ENCODE measurements at regions not wholly inside any gene's neighbourhood (a gene's known extent, or its start where the extent isn't known, plus 50 kb on each side); places are given as distances from the start of the nearest gene placed in this dataset.

DNA sequence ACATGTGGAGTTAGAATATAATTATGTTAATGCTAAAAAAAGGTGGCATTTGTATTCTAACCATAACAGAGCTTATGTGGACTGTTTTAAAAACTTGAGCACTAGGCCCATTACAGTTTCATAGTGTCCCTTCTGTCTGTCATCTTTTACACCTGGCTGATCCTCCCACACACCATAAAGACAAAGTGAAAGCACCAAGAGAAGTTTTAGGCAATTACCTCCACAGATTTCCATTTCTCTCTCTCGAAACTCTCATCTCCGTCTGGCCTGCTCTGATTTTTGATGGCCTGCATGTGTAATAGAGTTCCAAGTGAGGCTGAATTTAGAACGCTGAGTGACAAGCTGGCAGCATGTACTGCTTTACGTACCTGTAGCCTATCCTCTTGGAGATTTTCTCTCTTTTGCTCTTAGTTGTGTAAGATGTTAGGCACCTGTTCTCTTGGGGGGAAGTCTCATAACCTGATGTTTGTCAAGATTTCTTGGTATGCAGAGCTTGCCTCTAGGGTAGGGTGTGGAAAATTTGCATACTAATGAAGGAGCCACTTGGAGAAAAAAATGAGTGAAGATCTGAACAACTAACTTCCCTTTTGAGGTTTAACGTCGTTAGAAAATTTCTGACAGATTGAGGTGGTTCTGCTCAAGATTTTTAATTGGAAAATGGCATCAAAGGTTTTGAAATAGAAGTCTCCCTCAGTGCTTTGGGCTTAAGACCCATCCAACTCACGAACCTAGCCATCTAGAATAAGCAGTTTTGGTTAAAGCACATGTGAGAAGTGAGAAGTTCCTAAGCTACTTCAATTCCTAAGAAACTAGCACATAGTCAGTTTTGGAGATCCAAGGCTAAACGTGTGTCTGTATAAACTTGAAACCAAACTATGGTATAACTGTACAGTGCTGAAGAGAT, 57.6 kb upstream of the RAP1GDS1 start (continued):
- TF ChIP-seq, protein P1, sequence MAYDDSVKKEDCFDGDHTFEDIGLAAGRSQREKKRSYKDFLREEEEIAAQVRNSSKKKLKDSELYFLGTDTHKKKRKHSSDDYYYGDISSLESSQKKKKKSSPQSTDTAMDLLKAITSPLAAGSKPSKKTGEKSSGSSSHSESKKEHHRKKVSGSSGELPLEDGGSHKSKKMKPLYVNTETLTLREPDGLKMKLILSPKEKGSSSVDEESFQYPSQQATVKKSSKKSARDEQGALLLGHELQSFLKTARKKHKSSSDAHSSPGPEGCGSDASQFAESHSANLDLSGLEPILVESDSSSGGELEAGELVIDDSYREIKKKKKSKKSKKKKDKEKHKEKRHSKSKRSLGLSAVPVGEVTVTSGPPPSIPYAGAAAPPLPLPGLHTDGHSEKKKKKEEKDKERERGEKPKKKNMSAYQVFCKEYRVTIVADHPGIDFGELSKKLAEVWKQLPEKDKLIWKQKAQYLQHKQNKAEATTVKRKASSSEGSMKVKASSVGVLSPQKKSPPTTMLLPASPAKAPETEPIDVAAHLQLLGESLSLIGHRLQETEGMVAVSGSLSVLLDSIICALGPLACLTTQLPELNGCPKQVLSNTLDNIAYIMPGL (CRISPR knock-in tag; IDR thresholded peaks at IDR 0.05; ENCODE audit: borderline replicate concordance), result no peak
- TF ChIP-seq RFX5 (IDR thresholded peaks at IDR 0.05), result no peak
- TF ChIP-seq, protein P2, sequence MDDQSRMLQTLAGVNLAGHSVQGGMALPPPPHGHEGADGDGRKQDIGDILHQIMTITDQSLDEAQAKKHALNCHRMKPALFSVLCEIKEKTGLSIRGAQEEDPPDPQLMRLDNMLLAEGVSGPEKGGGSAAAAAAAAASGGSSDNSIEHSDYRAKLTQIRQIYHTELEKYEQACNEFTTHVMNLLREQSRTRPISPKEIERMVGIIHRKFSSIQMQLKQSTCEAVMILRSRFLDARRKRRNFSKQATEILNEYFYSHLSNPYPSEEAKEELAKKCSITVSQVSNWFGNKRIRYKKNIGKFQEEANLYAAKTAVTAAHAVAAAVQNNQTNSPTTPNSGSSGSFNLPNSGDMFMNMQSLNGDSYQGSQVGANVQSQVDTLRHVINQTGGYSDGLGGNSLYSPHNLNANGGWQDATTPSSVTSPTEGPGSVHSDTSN (IDR thresholded peaks at IDR 0.05), result no peak
- no peak for TF ChIP-seq FOSL2 (IDR thresholded peaks at IDR 0.05)
- no peak for TF ChIP-seq FOSL2 (CRISPR knock-in tag; IDR thresholded peaks at IDR 0.05)
- TF ChIP-seq SMC3 (IDR thresholded peaks at IDR 0.05), result no peak
- TF ChIP-seq, protein P3, sequence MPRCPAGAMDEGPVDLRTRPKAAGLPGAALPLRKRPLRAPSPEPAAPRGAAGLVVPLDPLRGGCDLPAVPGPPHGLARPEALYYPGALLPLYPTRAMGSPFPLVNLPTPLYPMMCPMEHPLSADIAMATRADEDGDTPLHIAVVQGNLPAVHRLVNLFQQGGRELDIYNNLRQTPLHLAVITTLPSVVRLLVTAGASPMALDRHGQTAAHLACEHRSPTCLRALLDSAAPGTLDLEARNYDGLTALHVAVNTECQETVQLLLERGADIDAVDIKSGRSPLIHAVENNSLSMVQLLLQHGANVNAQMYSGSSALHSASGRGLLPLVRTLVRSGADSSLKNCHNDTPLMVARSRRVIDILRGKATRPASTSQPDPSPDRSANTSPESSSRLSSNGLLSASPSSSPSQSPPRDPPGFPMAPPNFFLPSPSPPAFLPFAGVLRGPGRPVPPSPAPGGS (IDR thresholded peaks at IDR 0.05), result no peak
- no peak for TF ChIP-seq HOXB5 (CRISPR knock-in tag; IDR thresholded peaks at IDR 0.05)
- TF ChIP-seq JUNB (IDR thresholded peaks at IDR 0.05), result no peak

DNA sequence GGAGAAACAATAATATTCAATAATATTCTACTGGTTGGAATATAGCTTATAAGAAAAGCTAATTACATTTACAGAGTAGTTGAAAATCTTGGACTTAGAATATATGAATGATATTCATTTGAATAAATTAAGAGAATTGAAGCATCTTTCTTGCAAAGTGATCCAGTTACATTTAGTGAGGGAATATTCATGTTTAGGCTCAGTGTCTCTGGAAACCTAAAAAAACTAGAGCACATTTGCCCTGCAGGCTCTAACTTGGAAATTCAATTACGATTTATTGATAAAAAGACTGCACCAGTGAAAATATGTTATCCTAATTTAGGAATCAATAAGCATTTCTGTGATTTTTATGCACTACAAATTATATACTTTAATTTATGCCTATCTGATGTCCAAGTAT, 58.3 kb upstream of the RAP1GDS1 start:
- no peak overlapping the region for H3K4me3 ChIP-seq
- no peak for DNase-seq (ENCODE audit: low read depth in 1 of 2, low spot score in 1 of 2)
- no peak overlapping the region for H3K27ac ChIP-seq
- TF ChIP-seq ZFP36 (IDR thresholded peaks at IDR 0.05; ENCODE audit: borderline replicate concordance, partially characterized antibody) (no peak), FOSB (CRISPR knock-in tag; IDR thresholded peaks at IDR 0.05) (no peak), JUN (IDR thresholded peaks at IDR 0.05) (no peak), CBX2 (IDR thresholded peaks at IDR 0.05; ENCODE audit: borderline replicate concordance, low read depth) (no peak), HEYL (CRISPR knock-in tag; IDR thresholded peaks at IDR 0.05) (no peak), HDAC2 (IDR thresholded peaks at IDR 0.05) (no peak), HOXB13 (CRISPR knock-in tag; IDR thresholded peaks at IDR 0.05; ENCODE audit: low read depth) (no peak), RCOR1 (IDR thresholded peaks at IDR 0.05; ENCODE audit: low read depth, low read length) (no peak), RFX5 (IDR thresholded peaks at IDR 0.05) (no peak), FOSL2 (IDR thresholded peaks at IDR 0.05) (no peak), FOSL2 (CRISPR knock-in tag; IDR thresholded peaks at IDR 0.05) (no peak), ESRRA (IDR thresholded peaks at IDR 0.05; ENCODE audit: borderline replicate concordance, low read length) (no peak), PHF8 (IDR thresholded peaks at IDR 0.05; ENCODE audit: borderline replicate concordance, low read depth) (no peak), SMC3 (IDR thresholded peaks at IDR 0.05) (no peak), RNF2 (IDR thresholded peaks at IDR 0.05; ENCODE audit: borderline replicate concordance, low read depth) (no peak), CHD4 (IDR thresholded peaks at IDR 0.05; ENCODE audit: borderline replicate concordance) (no peak), CBX8 (IDR thresholded peaks at IDR 0.05) (no peak)
- TF ChIP-seq, protein P4, sequence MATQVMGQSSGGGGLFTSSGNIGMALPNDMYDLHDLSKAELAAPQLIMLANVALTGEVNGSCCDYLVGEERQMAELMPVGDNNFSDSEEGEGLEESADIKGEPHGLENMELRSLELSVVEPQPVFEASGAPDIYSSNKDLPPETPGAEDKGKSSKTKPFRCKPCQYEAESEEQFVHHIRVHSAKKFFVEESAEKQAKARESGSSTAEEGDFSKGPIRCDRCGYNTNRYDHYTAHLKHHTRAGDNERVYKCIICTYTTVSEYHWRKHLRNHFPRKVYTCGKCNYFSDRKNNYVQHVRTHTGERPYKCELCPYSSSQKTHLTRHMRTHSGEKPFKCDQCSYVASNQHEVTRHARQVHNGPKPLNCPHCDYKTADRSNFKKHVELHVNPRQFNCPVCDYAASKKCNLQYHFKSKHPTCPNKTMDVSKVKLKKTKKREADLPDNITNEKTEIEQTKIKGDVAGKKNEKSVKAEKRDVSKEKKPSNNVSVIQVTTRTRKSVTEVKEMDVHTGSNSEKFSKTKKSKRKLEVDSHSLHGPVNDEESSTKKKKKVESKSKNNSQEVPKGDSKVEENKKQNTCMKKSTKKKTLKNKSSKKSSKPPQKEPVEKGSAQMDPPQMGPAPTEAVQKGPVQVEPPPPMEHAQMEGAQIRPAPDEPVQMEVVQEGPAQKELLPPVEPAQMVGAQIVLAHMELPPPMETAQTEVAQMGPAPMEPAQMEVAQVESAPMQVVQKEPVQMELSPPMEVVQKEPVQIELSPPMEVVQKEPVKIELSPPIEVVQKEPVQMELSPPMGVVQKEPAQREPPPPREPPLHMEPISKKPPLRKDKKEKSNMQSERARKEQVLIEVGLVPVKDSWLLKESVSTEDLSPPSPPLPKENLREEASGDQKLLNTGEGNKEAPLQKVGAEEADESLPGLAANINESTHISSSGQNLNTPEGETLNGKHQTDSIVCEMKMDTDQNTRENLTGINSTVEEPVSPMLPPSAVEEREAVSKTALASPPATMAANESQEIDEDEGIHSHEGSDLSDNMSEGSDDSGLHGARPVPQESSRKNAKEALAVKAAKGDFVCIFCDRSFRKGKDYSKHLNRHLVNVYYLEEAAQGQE (IDR thresholded peaks at IDR 0.05), result no peak
- TF ChIP-seq, protein P3 (IDR thresholded peaks at IDR 0.05), result no peak
- 29% methylated on average over 1 of the region's 1 CpG for WGBS (ENCODE audit: missing lambda C conversion rate)
- ChIA-PET CTCF (no interaction called here), POLR2A (no interaction called here)
- H3K4me2 ChIP-seq, result no peak overlapping the region
- FAIRE-seq, result no peak
- H3K4me1 ChIP-seq, result no peaks in the 10 kb centered on the region
- ATAC-seq, result no peak
- no peaks in the 10 kb centered on the region for H3K9me3 ChIP-seq
